HepG2 (cell line): ENCODE measurements at regions not wholly inside any gene's neighbourhood (a gene's known extent, or its start where the extent isn't known, plus 50 kb on each side); places are given as distances from the start of the nearest gene placed in this dataset.

ENCODE experiments used
- BCL6 ChIP-seq: IDR thresholded peaks from 2 replicates; pipeline ENCODE4 v1.6.1; 2016; ENCODE audit warnings: missing genetic modification reagents, missing compliant biosample characterization
- CREM ChIP-seq, 2 experiments: sonication (generic) in 1 of 2; formaldehyde crosslinking in 1 of 2; IDR thresholded peaks; 2 replicates each; pipeline versions ENCODE4 v1.4.0 to v1.6.1; 2016 to 2020; ENCODE audit warnings: antibody characterized with exemption in 1 of 2, mild to moderate bottlenecking in 1 of 2, missing genetic modification reagents in 1 of 2
- FOXA1 ChIP-seq, 2 experiments: fragments of 450-650 bp in 1 of 2; sonication (generic) in 1 of 2; formaldehyde crosslinking in 1 of 2; IDR thresholded peaks; 2 replicates each; pipeline versions ENCODE4 v1.4.0 to v1.6.1; 2016 to 2020; ENCODE audit warnings: missing genetic modification reagents in 1 of 2
- PITX1 ChIP-seq: sonication (generic); formaldehyde crosslinking; IDR thresholded peaks from 2 replicates; pipeline ENCODE4 v1.5.1; 2020; ENCODE audit warnings: mild to moderate bottlenecking, missing genetic modification reagents
- PPARG ChIP-seq: conservative IDR thresholded peaks from 2 replicates; pipeline ENCODE4 v1.6.1; 2016; ENCODE audit warnings: missing biosample characterization, missing genetic modification reagents
- RXRB ChIP-seq: IDR thresholded peaks from 2 replicates; pipeline ENCODE4 v1.6.1; 2016; ENCODE audit warnings: borderline replicate concordance, missing genetic modification reagents, missing compliant biosample characterization
- SALL1 ChIP-seq: sonication (generic); formaldehyde crosslinking; IDR thresholded peaks from 2 replicates; pipeline ENCODE4 v1.8.0; 2022; ENCODE audit warnings: mild to moderate bottlenecking, missing genetic modification reagents
- STAT5B ChIP-seq: sonication (generic); formaldehyde crosslinking; IDR thresholded peaks from 2 replicates; pipeline ENCODE4 v1.4.0; 2020; ENCODE audit warnings: missing genetic modification reagents
- ZBTB21 ChIP-seq: sonication (generic); formaldehyde crosslinking; IDR thresholded peaks from 2 replicates; pipeline ENCODE4 v1.4.0; 2020; ENCODE audit warnings: missing genetic modification reagents
- ZBTB8A ChIP-seq: sonication (generic); formaldehyde crosslinking; IDR thresholded peaks from 2 replicates; pipeline ENCODE4 v1.4.0; 2020; ENCODE audit warnings: mild to moderate bottlenecking, low read depth, missing genetic modification reagents, borderline replicate concordance
- ZFX ChIP-seq: sonication (generic); formaldehyde crosslinking; IDR thresholded peaks from 2 replicates; pipeline ENCODE4 v1.4.0; 2020; ENCODE audit warnings: mild to moderate bottlenecking, low read depth, missing genetic modification reagents, moderate library complexity
- ZNF235 ChIP-seq: sonication (generic); formaldehyde crosslinking; IDR thresholded peaks from 2 replicates; pipeline ENCODE4 v1.8.1; 2023; ENCODE audit warnings: mild to moderate bottlenecking, missing genetic modification reagents, borderline replicate concordance
- ZNF496 ChIP-seq: sonication (generic); formaldehyde crosslinking; IDR thresholded peaks from 2 replicates; pipeline ENCODE4 v1.8.1; 2023; ENCODE audit warnings: mild to moderate bottlenecking, moderate library complexity, missing genetic modification reagents; ENCODE audit not compliant: insufficient replicate concordance
- TF ChIP-seq, protein P1 (sequence below): sonication (generic); formaldehyde crosslinking; IDR thresholded peaks from 2 replicates; pipeline ENCODE4 v1.5.1; 2020; ENCODE audit warnings: mild to moderate bottlenecking, moderate library complexity, missing genetic modification reagents
- TF ChIP-seq, protein P2 (sequence below): sonication (generic); formaldehyde crosslinking; IDR thresholded peaks from 2 replicates; pipeline ENCODE4 v1.5.1; 2020; ENCODE audit warnings: missing genetic modification reagents, mild to moderate bottlenecking, borderline replicate concordance
- TF ChIP-seq, protein P3 (sequence below): sonication (generic); formaldehyde crosslinking; IDR thresholded peaks from 2 replicates; pipeline ENCODE4 v1.8.0; 2022; ENCODE audit warnings: missing genetic modification reagents, low read depth, mild to moderate bottlenecking, borderline replicate concordance
- TF ChIP-seq, protein P4 (sequence below): sonication (generic); formaldehyde crosslinking; IDR thresholded peaks from 2 replicates; pipeline ENCODE4 v1.5.0; 2020; ENCODE audit warnings: missing genetic modification reagents
- TF ChIP-seq, protein P5 (sequence below), 2 experiments: sonication (generic) in 1 of 2; formaldehyde crosslinking in 1 of 2; IDR thresholded peaks; 2 replicates each; pipeline versions ENCODE4 v1.4.0 to v1.6.1; 2016 to 2020; ENCODE audit warnings: borderline replicate concordance in 1 of 2, low read depth in 1 of 2, mild to moderate bottlenecking in 1 of 2, missing genetic modification reagents in 1 of 2
- TF ChIP-seq, protein P6 (sequence below): sonication (generic); formaldehyde crosslinking; IDR thresholded peaks from 2 replicates; pipeline ENCODE4 v1.8.1; 2022; ENCODE audit warnings: mild to moderate bottlenecking, missing genetic modification reagents

DNA sequence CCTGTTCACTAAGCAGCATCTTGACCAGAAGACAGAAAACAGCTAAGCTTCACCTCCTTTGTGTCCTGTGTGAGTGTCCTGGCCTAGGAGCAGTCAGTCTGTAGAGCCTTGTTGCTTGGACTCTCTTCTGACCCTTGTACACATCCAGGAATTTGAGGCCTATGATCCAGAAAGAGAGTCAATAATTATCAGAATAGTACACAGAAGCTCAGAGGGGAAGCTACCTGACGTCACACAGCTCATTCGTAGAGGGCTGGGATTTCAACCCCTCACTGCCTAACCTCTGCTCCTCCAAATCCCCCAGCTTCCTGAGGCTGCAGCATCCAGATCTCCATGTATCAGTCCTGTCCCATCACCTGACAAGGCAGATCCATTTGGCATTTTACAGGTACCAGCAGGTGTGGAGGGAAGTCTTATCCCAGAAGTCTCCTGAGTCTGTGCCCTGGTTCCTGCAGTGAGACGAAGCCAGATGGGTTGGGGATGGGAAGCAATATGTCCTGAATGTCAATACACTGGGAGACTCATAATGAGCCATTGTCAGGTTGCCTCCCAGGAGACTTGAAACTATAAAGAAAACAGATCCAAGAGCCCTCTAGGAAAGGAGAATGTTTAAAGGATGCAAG lies 203.1 kb downstream of the MINAR1 start (continued):
- TF ChIP-seq, protein P1, sequence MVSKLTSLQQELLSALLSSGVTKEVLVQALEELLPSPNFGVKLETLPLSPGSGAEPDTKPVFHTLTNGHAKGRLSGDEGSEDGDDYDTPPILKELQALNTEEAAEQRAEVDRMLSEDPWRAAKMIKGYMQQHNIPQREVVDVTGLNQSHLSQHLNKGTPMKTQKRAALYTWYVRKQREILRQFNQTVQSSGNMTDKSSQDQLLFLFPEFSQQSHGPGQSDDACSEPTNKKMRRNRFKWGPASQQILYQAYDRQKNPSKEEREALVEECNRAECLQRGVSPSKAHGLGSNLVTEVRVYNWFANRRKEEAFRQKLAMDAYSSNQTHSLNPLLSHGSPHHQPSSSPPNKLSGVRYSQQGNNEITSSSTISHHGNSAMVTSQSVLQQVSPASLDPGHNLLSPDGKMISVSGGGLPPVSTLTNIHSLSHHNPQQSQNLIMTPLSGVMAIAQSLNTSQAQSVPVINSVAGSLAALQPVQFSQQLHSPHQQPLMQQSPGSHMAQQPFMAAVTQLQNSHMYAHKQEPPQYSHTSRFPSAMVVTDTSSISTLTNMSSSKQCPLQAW, result peak; percentile 74; the same call in 1 of the 2 replicates
- TF ChIP-seq ZNF235 (CRISPR knock-in tag) (no peak), STAT5B (CRISPR knock-in tag) (no peak), ZBTB21 (CRISPR knock-in tag) (peak; percentile 62; the same call in 1 of the 2 replicates), CREM (IDR thresholded peaks at IDR 0.05) (0 out of 2 replicates have a peak, but pooled peaks have one; percentile 29), CREM (CRISPR knock-in tag; IDR thresholded peaks at IDR 0.05) (no peak), PITX1 (CRISPR knock-in tag) (no peak), ZFX (CRISPR knock-in tag) (peak; percentile 78), BCL6 (CRISPR knock-in tag) (peak; percentile 53; the same call in 1 of the 2 replicates), FOXA1 (IDR thresholded peaks at IDR 0.05) (no peak), FOXA1 (CRISPR knock-in tag; IDR thresholded peaks at IDR 0.05) (0 out of 2 replicates have a peak, but pooled peaks have one; percentile 3), PPARG (CRISPR knock-in tag) (peak; percentile 73; the same call in 1 of the 2 replicates), RXRB (CRISPR knock-in tag) (peak; percentile 54; the same call in 1 of the 2 replicates), ZBTB8A (CRISPR knock-in tag) (no peak), SALL1 (peak; percentile 58), ZNF496 (CRISPR knock-in tag) (no peak)
- TF ChIP-seq, protein P2, sequence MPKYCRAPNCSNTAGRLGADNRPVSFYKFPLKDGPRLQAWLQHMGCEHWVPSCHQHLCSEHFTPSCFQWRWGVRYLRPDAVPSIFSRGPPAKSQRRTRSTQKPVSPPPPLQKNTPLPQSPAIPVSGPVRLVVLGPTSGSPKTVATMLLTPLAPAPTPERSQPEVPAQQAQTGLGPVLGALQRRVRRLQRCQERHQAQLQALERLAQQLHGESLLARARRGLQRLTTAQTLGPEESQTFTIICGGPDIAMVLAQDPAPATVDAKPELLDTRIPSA (CRISPR knock-in tag), result no peak
- TF ChIP-seq, protein P3, sequence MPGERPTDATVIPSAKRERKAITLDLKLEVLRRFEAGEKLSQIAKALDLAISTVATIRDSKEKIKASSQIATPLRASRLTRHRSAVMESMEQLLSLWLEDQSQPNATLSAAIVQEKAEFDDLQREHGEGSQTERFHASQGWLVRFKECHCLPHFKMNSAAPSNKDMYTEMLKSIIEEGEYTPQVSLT (CRISPR knock-in tag), result no peak
- TF ChIP-seq, protein P4, sequence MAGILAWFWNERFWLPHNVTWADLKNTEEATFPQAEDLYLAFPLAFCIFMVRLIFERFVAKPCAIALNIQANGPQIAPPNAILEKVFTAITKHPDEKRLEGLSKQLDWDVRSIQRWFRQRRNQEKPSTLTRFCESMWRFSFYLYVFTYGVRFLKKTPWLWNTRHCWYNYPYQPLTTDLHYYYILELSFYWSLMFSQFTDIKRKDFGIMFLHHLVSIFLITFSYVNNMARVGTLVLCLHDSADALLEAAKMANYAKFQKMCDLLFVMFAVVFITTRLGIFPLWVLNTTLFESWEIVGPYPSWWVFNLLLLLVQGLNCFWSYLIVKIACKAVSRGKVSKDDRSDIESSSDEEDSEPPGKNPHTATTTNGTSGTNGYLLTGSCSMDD, result no peak
- TF ChIP-seq, protein P5, sequence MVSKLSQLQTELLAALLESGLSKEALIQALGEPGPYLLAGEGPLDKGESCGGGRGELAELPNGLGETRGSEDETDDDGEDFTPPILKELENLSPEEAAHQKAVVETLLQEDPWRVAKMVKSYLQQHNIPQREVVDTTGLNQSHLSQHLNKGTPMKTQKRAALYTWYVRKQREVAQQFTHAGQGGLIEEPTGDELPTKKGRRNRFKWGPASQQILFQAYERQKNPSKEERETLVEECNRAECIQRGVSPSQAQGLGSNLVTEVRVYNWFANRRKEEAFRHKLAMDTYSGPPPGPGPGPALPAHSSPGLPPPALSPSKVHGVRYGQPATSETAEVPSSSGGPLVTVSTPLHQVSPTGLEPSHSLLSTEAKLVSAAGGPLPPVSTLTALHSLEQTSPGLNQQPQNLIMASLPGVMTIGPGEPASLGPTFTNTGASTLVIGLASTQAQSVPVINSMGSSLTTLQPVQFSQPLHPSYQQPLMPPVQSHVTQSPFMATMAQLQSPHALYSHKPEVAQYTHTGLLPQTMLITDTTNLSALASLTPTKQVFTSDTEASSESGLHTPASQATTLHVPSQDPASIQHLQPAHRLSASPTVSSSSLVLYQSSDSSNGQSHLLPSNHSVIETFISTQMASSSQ (IDR thresholded peaks at IDR 0.05; ENCODE audit: low read depth), result peak; percentile 63
- TF ChIP-seq, protein P5 (CRISPR knock-in tag; IDR thresholded peaks at IDR 0.05; ENCODE audit: borderline replicate concordance), result no peak
- TF ChIP-seq, protein P6, sequence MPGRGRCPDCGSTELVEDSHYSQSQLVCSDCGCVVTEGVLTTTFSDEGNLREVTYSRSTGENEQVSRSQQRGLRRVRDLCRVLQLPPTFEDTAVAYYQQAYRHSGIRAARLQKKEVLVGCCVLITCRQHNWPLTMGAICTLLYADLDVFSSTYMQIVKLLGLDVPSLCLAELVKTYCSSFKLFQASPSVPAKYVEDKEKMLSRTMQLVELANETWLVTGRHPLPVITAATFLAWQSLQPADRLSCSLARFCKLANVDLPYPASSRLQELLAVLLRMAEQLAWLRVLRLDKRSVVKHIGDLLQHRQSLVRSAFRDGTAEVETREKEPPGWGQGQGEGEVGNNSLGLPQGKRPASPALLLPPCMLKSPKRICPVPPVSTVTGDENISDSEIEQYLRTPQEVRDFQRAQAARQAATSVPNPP (CRISPR knock-in tag), result no peak
